Stimulated activated CD4-positive, alpha-beta T cell treated with anti-CD3 and anti-CD28 coated beads, TNF-alpha, amount 100 ng/mL, for 4 hours (primary cell): ENCODE measurements at regions not wholly inside any gene's neighbourhood (a gene's known extent, or its start where the extent isn't known, plus 50 kb on each side); places are given as distances from the start of the nearest gene placed in this dataset.
"Not testable (repeated sequence)": the region's sequence is repeated elsewhere in the genome, so short reads cannot be mapped to it uniquely, and the experiment has no call there.

Experiments
- DNase-seq, 3 experiments: peaks; one replicate each; pipeline ENCODE4 v3.0.0-alpha.2; 2020; ENCODE audit warnings: low read depth in 3 of 3

DNA sequence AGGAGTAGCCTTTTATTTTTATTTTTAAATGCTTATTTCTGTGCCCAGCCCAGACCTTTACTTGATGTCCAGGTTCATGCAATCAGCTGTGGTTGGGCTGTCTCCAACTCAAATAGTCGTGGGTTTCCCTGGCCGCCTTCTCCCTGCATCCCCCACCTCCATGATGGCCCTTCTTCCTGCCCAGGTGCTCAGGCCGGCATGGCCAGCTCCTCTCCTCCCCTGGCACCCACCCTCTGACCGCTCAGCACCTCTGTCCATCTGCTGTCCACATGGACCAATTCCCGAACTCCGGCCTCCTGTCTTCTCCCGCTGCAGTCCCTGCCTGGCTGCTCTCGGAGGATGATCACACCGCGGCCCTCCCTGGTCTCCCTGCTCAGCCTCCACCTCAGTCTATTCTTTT is 81.2 kb upstream of the SULF2 start:
- no peak for DNase-seq

DNA sequence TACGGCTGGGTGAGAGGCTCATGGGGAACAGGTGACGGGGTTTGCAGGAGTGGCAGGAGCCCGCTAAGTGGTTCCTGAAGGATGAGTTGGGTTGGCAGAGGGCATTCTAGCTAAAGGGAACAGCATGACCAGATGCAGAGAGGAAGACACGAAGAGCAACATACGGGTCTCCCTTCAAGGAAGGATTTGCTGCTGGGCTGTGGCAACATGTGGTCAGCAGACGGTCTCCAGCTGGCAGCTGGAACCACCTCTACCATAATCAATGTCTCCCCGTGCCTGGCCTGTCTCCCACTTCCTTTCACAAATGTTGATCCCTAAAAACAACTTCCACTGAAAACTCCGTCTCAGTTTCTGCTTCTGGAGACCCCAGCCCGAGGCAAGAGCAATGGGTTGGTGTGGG is 80.6 kb upstream of the SULF2 start:
- no peak for DNase-seq

DNA sequence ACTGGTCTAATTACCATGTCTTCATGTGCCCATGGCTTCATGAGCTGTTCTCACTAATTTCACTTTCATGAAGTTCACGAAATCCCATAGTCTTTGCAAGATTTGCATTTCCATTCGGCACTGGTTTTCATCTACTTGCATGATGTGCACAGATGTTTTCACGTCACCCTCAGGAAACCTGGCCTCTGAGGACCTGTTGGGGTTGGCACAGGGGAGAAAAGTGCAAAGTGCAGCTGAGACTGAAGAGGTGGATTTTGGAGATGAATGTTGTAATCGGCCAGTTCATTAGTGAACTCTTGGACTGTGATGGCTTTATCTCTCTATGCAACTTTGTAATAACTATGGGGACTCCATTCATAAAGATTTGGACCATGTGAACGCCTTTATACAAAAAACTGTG is 80.2 kb upstream of the SULF2 start:
- no peak for DNase-seq

DNA sequence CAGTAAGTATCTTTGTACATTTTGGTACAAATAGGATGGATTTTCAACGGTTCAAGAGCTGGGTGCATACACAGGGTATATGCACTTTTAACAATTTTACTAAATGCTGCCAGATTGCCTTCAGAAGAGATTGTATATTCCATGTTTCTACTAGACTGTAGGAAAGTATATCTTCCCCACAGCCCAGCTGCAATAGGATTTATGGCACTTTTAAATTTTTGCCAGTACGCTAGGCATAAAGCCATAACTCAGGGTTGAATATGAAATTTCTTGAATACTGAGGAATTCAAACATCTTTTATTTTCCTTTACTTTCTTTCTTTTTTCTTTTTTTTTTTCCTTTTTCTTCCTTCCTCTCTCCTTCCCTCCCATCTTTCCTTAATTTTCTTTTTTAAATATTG is 78.7 kb upstream of the SULF2 start:
- no peak for DNase-seq

DNA sequence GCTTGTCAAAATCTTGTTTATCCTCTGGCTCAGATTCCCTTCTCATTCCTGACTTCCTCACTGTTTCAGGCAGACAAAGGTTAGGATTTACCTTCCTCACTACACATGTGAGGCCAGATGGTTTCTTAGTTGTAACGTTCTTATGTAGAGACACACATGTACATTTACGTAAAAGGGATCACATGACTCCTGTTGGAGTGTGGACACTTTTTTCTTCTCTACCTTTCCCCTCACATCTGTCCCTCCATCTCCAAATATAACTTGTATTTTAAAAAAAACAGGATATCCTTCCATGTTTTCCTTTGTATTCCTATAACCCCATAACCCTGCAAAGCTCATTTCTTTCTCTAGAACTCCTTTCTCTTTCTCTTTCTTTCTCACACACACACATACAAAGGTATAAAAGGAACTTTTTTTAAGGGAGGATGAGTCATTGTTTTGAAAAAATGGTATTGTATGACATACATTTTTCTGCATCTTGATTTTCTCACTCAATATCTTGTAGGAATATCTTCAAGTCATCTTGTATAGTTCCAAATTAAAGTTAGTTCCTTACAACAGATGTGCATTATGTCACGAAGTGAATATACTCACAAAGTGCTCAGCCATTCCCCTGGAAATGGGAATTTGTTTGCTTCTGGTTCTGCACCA is 78.2 kb upstream of the SULF2 start:
- DNase-seq: no peak

DNA sequence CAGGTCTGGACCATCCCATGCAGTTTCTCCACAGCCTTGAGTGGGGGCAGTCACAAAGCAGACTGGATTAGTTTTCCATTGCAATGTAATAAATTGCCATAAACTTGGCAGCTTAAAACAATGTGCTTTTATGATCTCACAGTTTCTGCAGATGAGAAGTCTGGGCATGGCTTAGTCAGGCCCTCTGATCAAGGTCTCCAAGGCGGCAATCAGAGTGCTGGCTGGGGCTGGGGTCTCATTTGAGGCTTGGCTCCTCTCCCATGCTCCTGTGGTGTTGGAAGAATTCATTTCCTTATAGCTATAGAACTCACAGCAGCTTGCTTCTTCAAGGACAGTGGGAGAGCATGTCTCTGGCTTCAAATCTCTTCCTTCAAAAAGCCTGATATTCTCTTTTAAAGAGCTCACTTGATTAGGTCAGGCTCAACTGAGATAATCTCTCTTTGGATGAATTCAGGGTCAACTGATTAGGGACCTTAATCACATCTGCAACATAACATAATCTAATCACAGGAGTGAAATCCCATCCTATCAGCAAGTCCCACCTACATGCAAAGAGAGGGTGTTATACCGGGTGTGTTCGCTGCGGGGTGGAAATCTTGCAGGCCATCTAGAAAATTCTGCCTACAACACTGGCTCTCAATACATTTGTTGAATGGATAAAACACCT is 77.4 kb upstream of the SULF2 start:
- DNase-seq: no peak

DNA sequence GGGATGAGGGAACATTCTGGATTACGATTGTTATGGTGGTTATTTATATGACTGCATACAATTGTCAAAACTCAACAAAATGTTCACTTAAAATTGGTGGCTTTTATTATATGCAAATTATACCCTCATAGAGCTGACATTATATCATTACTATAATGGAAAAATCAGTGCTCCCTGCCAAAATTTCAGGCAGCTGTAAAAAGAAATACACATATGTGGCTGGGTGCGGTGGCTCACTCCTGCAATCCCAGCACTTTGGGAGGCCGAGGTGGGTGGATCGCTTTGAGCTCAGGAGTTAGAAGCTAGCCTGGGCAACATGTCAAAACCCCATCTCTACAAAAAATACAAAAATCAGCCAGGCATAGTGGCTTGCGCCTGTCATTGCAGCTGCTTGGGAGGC is 75.8 kb upstream of the SULF2 start:
- DNase-seq: no peak

DNA sequence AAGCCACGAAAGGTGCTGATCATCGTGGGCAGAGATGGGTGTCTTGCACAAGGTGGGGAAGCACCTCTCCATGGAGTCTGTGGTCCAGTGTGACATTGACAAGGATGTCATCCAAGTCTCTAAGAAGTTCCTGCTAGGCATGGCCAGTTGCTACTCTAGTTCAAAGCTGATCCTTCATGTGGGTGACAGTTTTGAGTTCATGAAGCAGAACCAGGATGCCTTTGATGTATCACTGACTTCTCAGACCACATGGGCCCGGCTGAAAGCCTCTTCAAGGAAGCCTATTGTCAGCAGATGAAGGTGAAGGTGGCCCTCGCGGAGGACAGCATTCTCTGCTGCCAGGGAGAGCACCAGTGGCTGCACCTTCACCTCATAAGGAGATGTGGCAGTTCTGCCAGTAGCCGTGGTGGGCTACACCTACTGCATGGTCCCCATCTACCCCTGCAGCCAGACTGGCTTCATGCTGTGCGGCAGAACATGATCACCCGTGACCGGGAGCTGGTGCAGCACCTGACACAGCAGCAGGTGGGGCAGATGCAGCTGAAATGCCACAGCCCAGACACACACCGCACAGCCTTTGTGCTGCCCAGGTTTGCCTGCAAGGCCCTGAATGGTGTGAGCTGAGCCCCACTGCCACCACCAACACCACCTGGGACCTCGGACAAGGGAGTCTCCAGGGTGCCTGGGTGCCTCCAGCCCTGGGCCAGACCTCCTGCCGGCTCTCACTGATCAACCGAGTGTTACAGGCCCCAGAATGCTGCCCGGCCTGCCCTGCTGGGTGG is 75.0 kb upstream of the SULF2 start:
- DNase-seq: no peak

DNA sequence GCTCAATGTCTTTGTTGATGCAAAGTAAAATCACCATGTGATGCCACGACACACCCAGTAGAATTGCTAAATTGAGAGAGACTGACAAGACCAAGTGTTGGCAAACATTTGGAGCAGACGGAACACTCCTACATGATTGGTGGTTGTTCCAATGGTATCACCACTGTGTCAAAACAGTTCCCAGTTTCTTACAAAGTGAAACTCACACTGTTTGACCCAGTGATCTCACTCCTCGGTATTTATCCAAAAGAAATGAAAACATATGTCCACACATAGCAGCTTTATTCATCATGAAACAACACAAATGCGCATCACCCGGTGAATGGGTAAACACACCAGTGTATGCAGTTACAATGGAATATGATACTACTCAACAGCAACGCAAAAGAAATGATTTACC is 74.0 kb upstream of the SULF2 start:
- no peak for DNase-seq

DNA sequence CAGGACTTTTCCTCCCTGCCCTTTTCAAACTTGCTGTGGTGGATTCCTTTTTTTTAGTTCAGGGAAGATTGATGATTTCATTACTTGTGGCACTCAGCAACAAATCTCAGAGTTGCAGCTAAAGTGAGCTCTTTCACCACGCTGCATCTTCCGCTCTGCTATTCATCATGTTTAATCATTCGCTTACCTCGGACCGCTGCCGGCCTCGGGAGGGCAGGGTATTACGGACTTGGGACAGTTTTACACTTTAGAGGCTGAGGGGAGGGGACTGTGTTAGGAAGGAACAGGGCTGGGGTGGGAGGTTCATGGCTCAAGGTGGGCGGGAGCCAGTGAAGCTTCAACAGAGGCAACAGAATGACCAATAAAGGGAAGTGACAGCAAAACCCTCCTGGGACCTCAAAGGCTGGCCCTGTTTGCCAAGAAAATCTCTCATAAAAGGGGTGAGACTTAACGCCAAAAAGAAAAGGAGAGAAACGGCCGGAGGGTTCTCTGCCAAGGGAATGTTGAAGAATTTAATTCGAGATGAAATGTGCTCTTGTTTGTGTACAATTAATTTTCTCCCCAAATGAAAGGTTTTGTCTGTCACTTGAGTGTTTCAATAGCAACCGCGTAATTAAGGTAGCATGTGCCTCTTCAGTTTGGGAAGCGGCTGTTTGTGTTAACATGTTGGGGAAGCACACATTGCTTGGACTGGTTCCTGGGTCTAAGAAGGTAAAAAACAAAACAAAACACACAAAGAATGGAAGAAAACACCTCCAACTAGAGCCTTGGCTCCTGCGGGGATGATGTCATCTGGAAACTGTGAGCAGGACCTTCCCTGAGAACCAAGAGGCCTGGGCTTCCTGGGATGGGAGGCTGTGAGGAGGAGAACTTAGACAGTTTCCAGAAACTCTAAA is 72.5 kb upstream of the SULF2 start:
- no peak for DNase-seq

DNA sequence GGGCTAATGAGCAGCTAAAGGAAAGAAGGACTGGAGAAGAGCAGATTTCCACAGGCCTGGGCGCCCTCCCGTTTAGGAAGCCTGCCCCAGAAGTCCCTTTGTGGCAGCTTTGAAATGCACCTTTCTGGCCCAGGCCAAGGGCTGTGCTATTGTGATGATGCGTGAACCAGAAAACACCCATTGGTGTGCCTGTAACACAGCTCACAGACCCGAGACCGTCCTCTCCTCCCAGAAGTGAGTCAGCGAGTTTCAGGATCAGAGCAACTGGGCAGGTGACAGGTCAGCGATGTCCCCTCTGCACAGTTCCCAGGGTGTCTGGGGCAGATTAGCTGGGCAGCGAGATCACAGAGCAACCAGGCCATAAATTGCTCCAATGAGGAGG is 71.9 kb upstream of the SULF2 start:
- no peak for DNase-seq

DNA sequence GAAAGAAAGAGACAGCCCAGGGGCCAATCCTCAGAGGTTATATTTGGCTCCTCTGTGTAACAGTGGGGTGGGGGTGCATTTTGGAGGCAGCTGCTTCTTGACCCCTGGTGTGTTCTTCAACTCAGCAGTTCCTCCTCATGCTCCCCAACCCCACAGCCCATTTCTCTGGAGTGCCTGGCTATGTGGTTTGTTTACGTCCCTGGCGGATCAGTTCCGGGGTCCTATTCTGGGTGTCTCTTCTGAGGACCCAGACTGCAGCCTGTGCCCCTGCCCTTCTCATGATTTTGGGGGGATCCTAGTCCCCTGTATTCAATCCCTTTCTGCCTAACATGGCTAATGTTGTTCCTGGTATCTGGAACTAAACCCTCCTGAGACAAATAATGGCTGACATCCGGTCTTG is 70.5 kb upstream of the SULF2 start:
- DNase-seq: no peak

DNA sequence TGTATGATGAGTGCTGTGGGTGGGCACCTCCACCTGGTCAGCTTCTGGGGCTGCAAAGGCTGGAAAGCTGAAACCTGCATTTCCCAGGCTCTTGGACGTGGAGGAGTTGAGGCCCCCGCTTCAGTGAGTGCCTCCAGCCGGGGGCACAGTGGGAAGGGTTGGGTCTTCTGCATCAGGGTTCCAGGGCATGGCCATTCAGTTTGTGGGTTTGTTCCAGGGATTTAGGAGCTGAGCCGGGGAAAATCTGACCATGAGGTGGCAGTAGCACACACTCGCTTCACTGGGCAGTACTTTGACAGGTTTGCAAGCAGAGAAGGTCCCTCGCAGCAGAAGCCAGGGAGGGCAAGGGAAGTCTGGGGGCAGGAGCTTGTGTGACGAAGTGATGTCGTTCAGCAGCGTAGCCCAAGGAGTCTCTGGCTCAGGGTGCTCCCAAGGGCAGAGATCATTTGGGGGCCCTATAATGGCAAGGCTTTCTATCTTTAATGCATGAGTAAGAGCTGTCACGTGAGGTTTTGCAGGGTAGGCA is 69.5 kb upstream of the SULF2 start:
- DNase-seq: no peak

DNA sequence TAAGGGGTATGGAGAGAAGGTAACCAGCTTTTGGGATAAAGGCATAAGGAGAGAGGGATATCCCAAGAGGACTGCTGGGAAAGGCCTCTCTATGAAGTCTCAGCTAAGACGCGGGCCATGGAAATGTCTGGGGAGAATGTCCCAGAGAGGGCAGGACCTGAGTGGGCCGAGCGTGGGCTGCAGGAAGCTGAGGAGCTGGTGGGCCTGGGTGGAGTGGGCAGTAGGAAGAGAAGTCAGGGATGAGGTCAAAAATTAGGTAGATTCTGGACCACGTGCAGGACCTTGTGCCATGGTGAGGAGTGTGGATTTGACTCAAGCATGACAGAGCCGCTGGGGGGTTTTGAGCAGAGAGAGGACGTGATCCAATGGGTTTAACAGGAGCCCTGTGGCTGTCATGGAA is 66.5 kb upstream of the SULF2 start:
- DNase-seq: no peak

DNA sequence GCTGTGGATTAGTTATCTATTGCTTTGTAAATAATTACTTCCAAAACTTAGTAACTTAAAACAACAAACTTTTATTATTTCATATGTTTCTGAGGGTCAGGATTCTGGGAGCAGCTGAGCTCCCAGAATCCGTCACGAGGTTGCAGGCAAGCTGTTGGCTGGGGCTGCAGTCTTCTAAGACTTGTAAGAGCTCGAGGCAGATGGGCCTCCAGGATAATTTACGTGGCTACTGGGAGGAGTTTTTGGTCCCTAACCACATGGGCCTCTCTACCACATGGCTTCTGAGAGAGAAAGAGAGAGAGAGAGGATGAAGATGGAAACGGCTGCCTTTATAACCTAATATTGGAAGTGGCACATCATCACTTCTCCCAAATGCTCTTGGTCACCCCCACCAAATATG is 64.9 kb upstream of the SULF2 start:
- no peak for DNase-seq

DNA sequence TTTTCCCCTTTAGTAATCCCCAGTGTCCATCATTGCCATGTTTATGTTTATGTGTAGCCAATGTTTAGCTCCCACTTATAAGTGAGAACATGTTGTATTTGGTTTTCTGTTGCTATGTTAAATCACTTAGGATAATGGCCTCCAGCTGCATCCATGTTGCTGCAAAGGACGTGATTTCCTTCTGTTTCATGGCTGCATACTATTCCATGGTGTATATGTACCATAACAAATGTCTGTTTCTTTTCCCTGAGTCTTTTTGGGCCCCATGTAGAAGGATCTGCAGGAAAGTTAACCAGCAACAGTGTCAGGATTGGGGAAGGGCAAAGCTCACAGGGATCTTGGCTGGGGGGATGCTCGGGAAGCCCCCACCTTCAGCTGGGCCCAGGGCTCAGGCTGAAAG is 64.3 kb upstream of the SULF2 start:
- DNase-seq: no peak

DNA sequence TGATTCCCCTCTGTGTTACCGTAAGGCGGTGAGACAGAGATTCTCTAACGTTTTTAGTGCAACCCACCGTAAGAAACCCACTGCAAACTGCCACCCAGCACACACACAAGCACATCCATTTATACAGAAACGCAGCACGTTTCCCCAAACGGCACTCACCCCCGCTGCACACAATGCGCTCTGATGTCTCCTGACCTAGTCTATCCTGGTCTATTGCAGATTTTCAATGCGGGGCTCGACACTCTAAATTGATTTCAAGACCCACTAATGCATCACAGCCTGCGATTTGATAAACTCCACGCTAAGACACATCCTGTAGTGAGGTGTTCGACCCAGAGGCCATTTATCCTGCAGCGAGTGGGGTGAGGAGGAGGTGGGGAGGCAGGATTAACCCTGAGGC is 63.7 kb upstream of the SULF2 start:
- DNase-seq: no peak

DNA sequence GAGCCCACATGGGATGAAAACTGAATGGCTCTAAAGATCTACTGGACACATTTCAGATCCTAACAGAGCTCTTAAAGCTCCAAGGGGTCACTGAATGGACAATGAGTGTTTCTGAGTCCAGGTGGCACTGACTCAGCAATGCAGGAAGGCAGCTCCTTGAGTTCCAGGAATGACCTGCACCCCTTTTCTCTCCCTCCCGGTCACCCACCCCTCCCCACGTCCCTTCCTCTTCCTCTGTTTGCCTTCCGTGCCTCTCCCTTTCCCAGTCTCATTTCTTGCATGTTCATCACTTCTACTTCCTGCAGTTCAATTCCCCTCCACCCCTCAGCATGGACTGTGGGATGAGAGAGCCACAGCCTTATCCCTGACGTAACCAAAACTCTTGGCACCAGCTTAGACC is 63.3 kb upstream of the SULF2 start:
- not testable (repeated sequence) for DNase-seq

DNA sequence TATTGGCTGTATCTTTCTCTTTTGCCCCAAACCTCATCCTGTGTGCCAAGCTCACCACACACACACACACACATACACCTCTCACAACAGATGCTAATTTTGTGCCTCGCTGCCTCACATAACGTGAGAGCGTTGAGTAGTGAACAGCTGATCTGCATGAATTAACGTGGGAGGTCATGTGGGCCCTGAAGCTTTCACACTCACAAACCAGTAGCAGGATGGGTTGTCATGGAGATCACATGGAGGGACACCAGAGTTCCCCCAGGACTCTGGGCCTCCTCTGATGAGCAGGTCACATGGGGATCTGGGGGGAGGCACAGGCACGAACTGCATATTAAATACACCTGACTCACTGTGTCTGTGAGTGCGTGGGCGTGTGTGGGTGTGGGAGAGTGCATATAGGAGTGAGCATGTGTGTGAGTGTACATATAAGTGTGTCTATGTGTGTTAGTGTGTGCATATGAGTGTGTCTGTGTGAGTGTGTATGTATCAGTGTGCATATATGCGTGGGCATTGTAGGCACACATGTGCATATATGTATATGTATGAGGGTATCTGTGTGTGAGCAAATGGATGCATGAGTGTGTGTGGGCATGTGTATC is 62.7 kb upstream of the SULF2 start:
- DNase-seq: no peak

DNA sequence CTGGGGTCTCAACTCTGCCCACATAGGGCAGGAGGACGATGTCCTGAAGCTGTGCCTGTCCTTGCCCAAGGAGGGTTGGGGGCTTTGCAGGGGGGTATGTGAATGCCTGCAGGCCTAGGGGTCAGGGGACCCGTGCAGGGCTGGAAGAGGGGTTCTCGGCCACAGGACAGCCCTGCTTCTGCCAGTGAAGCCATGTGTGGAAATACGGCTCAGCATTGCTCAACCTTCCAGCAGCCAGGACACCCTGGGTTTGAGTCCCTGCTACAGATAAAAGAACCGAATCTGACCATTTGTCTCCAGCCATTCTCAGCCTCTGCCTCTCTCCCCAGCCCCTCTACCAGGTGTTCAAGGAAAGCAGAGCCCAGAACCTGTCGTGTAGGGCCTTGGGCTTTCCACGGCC is 61.9 kb upstream of the SULF2 start:
- not testable (repeated sequence) for DNase-seq

DNA sequence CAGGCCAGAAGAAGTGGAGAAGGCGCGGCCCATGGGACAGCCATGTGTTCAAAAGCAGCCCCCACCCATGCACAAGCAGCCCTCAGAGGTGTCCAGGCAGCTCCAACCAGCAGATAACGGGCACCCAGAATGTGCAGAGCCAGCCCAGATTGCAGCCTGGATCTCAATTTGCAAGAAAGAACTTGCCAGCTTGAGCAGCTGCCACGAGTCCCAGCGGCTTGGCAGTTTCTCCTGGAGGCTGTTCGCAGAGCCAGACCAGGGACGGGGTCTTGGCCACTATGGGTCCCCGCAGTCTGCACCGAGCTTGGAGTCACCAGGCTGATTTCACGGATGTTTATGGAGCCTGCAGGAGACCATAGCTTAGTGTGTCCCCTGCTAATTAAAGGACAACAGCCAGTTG is 61.4 kb upstream of the SULF2 start:
- DNase-seq: not testable (repeated sequence)
